SU-DHL-6 (cell line): ENCODE measurements at regions not wholly inside any gene's neighbourhood (a gene's known extent, or its start where the extent isn't known, plus 50 kb on each side); places are given as distances from the start of the nearest gene placed in this dataset.

Experiments
- EZH2phosphoT487 ChIP-seq: fragments of 200-600 bp; sonication (generic), shearing (Covaris generic); conservative IDR thresholded peaks from 2 replicates; pipeline ENCODE4 v1.6.1; 2018; ENCODE audit warnings: mild to moderate bottlenecking, antibody characterized with exemption, low read length, moderate library complexity, mixed read lengths
- TF ChIP-seq, protein P1 (sequence below): fragments of 200-600 bp; sonication (generic); IDR thresholded peaks from one replicate; pipeline ENCODE4 v1.5.1; 2017; ENCODE audit warnings: antibody characterized with exemption, mild to moderate bottlenecking, low read length, moderate library complexity; ENCODE audit not compliant: insufficient read depth, poor library complexity, severe bottlenecking

DNA sequence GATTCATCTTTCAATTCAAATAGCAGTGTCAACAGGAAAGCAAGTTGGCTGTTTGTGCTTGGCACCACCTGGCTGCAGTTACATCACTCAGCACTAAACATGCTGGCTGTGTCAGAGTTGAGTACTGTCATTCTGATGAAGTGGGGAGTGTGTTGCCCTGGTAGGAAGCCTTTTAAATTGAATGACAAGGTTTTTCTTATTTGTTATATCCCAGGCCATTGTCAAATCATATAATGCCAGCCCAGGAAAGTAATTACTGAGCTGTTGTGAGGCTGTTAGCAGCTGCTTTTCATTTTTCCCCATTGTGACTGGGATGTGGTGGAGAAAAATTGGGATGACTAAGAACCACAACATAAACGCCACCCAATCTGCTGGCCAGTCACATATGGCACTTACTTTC, 106.5 kb upstream of the PRKD1 start:
- TF ChIP-seq, protein P1, sequence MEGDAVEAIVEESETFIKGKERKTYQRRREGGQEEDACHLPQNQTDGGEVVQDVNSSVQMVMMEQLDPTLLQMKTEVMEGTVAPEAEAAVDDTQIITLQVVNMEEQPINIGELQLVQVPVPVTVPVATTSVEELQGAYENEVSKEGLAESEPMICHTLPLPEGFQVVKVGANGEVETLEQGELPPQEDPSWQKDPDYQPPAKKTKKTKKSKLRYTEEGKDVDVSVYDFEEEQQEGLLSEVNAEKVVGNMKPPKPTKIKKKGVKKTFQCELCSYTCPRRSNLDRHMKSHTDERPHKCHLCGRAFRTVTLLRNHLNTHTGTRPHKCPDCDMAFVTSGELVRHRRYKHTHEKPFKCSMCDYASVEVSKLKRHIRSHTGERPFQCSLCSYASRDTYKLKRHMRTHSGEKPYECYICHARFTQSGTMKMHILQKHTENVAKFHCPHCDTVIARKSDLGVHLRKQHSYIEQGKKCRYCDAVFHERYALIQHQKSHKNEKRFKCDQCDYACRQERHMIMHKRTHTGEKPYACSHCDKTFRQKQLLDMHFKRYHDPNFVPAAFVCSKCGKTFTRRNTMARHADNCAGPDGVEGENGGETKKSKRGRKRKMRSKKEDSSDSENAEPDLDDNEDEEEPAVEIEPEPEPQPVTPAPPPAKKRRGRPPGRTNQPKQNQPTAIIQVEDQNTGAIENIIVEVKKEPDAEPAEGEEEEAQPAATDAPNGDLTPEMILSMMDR, result no peak
- TF ChIP-seq EZH2phosphoT487, result no peak
